ENCODE measurements at regions not wholly inside any gene's neighbourhood (a gene's known extent, or its start where the extent isn't known, plus 50 kb on each side); places are given as distances from the start of the nearest gene placed in this dataset.
"Not testable (repeated sequence)": the region's sequence is repeated elsewhere in the genome, so short reads cannot be mapped to it uniquely, and the experiment has no call there.

GRCh38 chr10:22105270-22105669 is 101.7 kb upstream of the DNAJC1 start:
- FAIRE-seq, result no peak
- H3K4me1 Mint-ChIP-seq (ENCODE audit: low read depth, unreplicated experiment), result no peaks in the 10 kb centered on the region
- no peak overlapping the region for H3K27ac Mint-ChIP-seq (ENCODE audit: unreplicated experiment)

GRCh38 chr10:22103701-22104470 is 100.4 kb upstream of the DNAJC1 start:
- Histone ChIP-seq H3K36me3 (ENCODE audit: insufficient read depth, low read length) (no peaks in the 10 kb centered on the region), H3K9me3 (ENCODE audit: insufficient read depth, low read depth, low read length) (no peaks in the 10 kb centered on the region), H3K27me3 (ENCODE audit: insufficient read depth, low read length) (no peaks in the 10 kb centered on the region), H3K4me3 (ENCODE audit: insufficient read depth, low read depth, low read length) (no peak overlapping the region), H3K27ac (ENCODE audit: low read depth, low read length) (no peak overlapping the region), H4K20me1 (ENCODE audit: insufficient read depth, low read length) (no peaks in the 10 kb centered on the region), H3K79me2 (ENCODE audit: insufficient read depth, low read length) (no peaks in the 10 kb centered on the region), H3K4me1 (ENCODE audit: insufficient read depth, low read length) (no peaks in the 10 kb centered on the region), H2AFZ (ENCODE audit: low read depth, low read length) (no peak overlapping the region), H3K4me2 (ENCODE audit: low read length) (no peak overlapping the region), H3K9ac (ENCODE audit: low read length) (no peak overlapping the region)
- FAIRE-seq, result no peak
- Mint-ChIP-seq H3K4me1 (ENCODE audit: low read depth, unreplicated experiment) (no peaks in the 10 kb centered on the region), H3K4me3 (ENCODE audit: unreplicated experiment) (no peak overlapping the region), H3K27me3 (ENCODE audit: low read depth, unreplicated experiment) (peaks cover 5% of the 10 kb centered on the region), H3K9me3 (ENCODE audit: unreplicated experiment) (peaks cover 3% of the 10 kb centered on the region), H3K27ac (ENCODE audit: unreplicated experiment) (no peak overlapping the region), H3K36me3 (ENCODE audit: low read depth, unreplicated experiment) (no peaks in the 10 kb centered on the region)
- TF ChIP-seq CTCF (IDR thresholded peaks at IDR 0.05; ENCODE audit: insufficient read depth, low read depth, low read length), result peak; percentile 7
- TF ChIP-seq EZH2 (IDR thresholded peaks at IDR 0.05; ENCODE audit: insufficient read depth, low read length), result no peak
- no peak for DNase-seq (ENCODE audit: low read depth)

More at GRCh38 chr10:22105270-22105669, 101.7 kb upstream of the DNAJC1 start:
- Histone ChIP-seq H3K4me2 (ENCODE audit: low read length) (no peak overlapping the region), H3K9ac (ENCODE audit: low read length) (no peak overlapping the region), H3K36me3 (ENCODE audit: insufficient read depth, low read length) (no peaks in the 10 kb centered on the region), H3K9me3 (ENCODE audit: insufficient read depth, low read depth, low read length) (no peaks in the 10 kb centered on the region), H3K4me3 (ENCODE audit: insufficient read depth, low read depth, low read length) (no peak overlapping the region), H4K20me1 (ENCODE audit: insufficient read depth, low read length) (no peaks in the 10 kb centered on the region), H3K79me2 (ENCODE audit: insufficient read depth, low read length) (no peaks in the 10 kb centered on the region), H3K27me3 (ENCODE audit: insufficient read depth, low read length) (no peaks in the 10 kb centered on the region), H3K27ac (ENCODE audit: low read depth, low read length) (no peak overlapping the region), H2AFZ (ENCODE audit: low read depth, low read length) (no peak overlapping the region), H3K4me1 (ENCODE audit: insufficient read depth, low read length) (no peaks in the 10 kb centered on the region)
- H3K36me3 Mint-ChIP-seq (ENCODE audit: low read depth, unreplicated experiment), result no peaks in the 10 kb centered on the region
- TF ChIP-seq EZH2 (IDR thresholded peaks at IDR 0.05; ENCODE audit: insufficient read depth, low read length) (no peak), CTCF (IDR thresholded peaks at IDR 0.05; ENCODE audit: insufficient read depth, low read depth, low read length) (no peak)
- no peak overlapping the region for H3K4me3 Mint-ChIP-seq (ENCODE audit: unreplicated experiment)
- H3K9me3 Mint-ChIP-seq (ENCODE audit: unreplicated experiment), result peaks cover 3% of the 10 kb centered on the region
- peaks cover 5% of the 10 kb centered on the region for H3K27me3 Mint-ChIP-seq (ENCODE audit: low read depth, unreplicated experiment)
- DNase-seq (ENCODE audit: low read depth), result no peak

GRCh38 chr10:22097696-22098095 is 94.2 kb upstream of the DNAJC1 start:
- Histone ChIP-seq H2AFZ (ENCODE audit: low read depth, low read length) (no peak overlapping the region), H3K4me1 (ENCODE audit: insufficient read depth, low read length) (no peaks in the 10 kb centered on the region), H3K4me3 (ENCODE audit: insufficient read depth, low read depth, low read length) (no peak overlapping the region), H3K27me3 (ENCODE audit: insufficient read depth, low read length) (no peaks in the 10 kb centered on the region), H3K4me2 (ENCODE audit: low read length) (no peak overlapping the region), H3K36me3 (ENCODE audit: insufficient read depth, low read length) (no peaks in the 10 kb centered on the region), H3K9ac (ENCODE audit: low read length) (no peak overlapping the region), H3K9me3 (ENCODE audit: insufficient read depth, low read depth, low read length) (no peaks in the 10 kb centered on the region), H4K20me1 (ENCODE audit: insufficient read depth, low read length) (no peaks in the 10 kb centered on the region), H3K27ac (ENCODE audit: low read depth, low read length) (no peak overlapping the region), H3K79me2 (ENCODE audit: insufficient read depth, low read length) (no peaks in the 10 kb centered on the region)
- no peak overlapping the region for H3K27ac Mint-ChIP-seq (ENCODE audit: unreplicated experiment)
- H3K4me1 Mint-ChIP-seq (ENCODE audit: low read depth, unreplicated experiment), result no peaks in the 10 kb centered on the region
- H3K36me3 Mint-ChIP-seq (ENCODE audit: low read depth, unreplicated experiment), result no peaks in the 10 kb centered on the region
- no peak for DNase-seq (ENCODE audit: low read depth)
- TF ChIP-seq EZH2 (IDR thresholded peaks at IDR 0.05; ENCODE audit: insufficient read depth, low read length) (no peak), CTCF (IDR thresholded peaks at IDR 0.05; ENCODE audit: insufficient read depth, low read depth, low read length) (no peak)
- H3K4me3 Mint-ChIP-seq (ENCODE audit: unreplicated experiment), result no peak overlapping the region
- peaks cover 7% of the 10 kb centered on the region for H3K9me3 Mint-ChIP-seq (ENCODE audit: unreplicated experiment)
- FAIRE-seq, result no peak
- H3K27me3 Mint-ChIP-seq (ENCODE audit: low read depth, unreplicated experiment), result no peaks in the 10 kb centered on the region

- not testable (repeated sequence) for DNase-seq (ENCODE audit: low read depth)
Measured at GRCh38 chr10:22091260-22091659, 87.7 kb upstream of the DNAJC1 start.

More at GRCh38 chr10:22091260-22091659, 87.7 kb upstream of the DNAJC1 start:
- not testable (repeated sequence) for H3K4me3 ChIP-seq (ENCODE audit: insufficient read depth, low read depth, low read length); H3K27me3 ChIP-seq (ENCODE audit: insufficient read depth, low read length); H3K4me3 Mint-ChIP-seq (ENCODE audit: unreplicated experiment); FAIRE-seq; H3K9me3 Mint-ChIP-seq (ENCODE audit: unreplicated experiment); H3K36me3 Mint-ChIP-seq (ENCODE audit: low read depth, unreplicated experiment); H3K79me2 ChIP-seq (ENCODE audit: insufficient read depth, low read length); H3K27ac Mint-ChIP-seq (ENCODE audit: unreplicated experiment); H3K27me3 Mint-ChIP-seq (ENCODE audit: low read depth, unreplicated experiment); H3K4me1 ChIP-seq (ENCODE audit: insufficient read depth, low read length); H3K4me1 Mint-ChIP-seq (ENCODE audit: low read depth, unreplicated experiment); H4K20me1 ChIP-seq (ENCODE audit: insufficient read depth, low read length); H2AFZ ChIP-seq (ENCODE audit: low read depth, low read length); H3K36me3 ChIP-seq (ENCODE audit: insufficient read depth, low read length); H3K27ac ChIP-seq (ENCODE audit: low read depth, low read length); H3K9me3 ChIP-seq (ENCODE audit: insufficient read depth, low read depth, low read length); H3K4me2 ChIP-seq (ENCODE audit: low read length); H3K9ac ChIP-seq (ENCODE audit: low read length)

Measured in astrocyte (in vitro differentiated cells and primary cell).